ENCODE measurements at regions not wholly inside any gene's neighbourhood (a gene's known extent, or its start where the extent isn't known, plus 50 kb on each side); places are given as distances from the start of the nearest gene placed in this dataset.

DNA sequence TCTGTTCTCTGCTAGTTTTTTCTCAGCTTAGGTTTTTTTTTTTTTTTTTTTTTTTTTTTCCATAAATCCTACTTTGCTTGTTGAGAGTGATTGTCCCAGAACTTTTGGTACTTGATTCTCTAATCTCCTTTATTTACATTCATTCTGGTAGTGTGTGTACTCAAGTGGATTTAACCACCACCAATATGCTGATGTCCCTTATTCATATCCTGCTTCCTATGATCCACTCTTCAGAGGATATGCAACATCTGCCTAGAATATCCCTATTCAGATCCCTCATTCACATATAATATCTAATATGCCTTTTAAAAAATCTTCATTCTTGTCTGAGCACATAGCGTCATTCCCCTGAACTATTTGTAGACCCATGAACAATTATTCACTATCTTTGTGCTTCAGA lies 342.9 kb downstream of the VGLL3 start:
- WGBS = 84% methylated on average over 1 of the region's 1 CpG
- Histone ChIP-seq H3K9ac (ENCODE audit: low read depth in 1 of 2, low read length in 2 of 2) (no peak overlapping the region), H3K36me3 (ENCODE audit: control insufficient read depth in 4 of 4, insufficient read depth in 3 of 4, low read depth in 1 of 4, low read length in 3 of 4) (no peaks in the 10 kb centered on the region), H3K4me3 (ENCODE audit: low read depth in 1 of 3, low read length in 3 of 3) (no peak overlapping the region), H3K27ac (ENCODE audit: low read depth in 1 of 2, low read length in 2 of 2) (no peak overlapping the region), H3K27me3 (ENCODE audit: control insufficient read depth in 4 of 4, insufficient read depth in 4 of 4, low read length in 3 of 4) (no peaks in the 10 kb centered on the region), H3K4me1 (ENCODE audit: control insufficient read depth in 4 of 4, insufficient read depth in 4 of 4, low read length in 3 of 4) (no peaks in the 10 kb centered on the region), H3K9me3 (ENCODE audit: control insufficient read depth in 4 of 4, low read length in 3 of 4) (no peaks in the 10 kb centered on the region)
- no peak for TF ChIP-seq RXRA (IDR thresholded peaks at IDR 0.05)
- no peak for TF ChIP-seq RAD21 (IDR thresholded peaks at IDR 0.05)
- TF ChIP-seq, protein P1, sequence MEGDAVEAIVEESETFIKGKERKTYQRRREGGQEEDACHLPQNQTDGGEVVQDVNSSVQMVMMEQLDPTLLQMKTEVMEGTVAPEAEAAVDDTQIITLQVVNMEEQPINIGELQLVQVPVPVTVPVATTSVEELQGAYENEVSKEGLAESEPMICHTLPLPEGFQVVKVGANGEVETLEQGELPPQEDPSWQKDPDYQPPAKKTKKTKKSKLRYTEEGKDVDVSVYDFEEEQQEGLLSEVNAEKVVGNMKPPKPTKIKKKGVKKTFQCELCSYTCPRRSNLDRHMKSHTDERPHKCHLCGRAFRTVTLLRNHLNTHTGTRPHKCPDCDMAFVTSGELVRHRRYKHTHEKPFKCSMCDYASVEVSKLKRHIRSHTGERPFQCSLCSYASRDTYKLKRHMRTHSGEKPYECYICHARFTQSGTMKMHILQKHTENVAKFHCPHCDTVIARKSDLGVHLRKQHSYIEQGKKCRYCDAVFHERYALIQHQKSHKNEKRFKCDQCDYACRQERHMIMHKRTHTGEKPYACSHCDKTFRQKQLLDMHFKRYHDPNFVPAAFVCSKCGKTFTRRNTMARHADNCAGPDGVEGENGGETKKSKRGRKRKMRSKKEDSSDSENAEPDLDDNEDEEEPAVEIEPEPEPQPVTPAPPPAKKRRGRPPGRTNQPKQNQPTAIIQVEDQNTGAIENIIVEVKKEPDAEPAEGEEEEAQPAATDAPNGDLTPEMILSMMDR (IDR thresholded peaks at IDR 0.05; ENCODE audit: low read depth, low read length, missing input control) = no peak
- no peak for TF ChIP-seq EGR1 (IDR thresholded peaks at IDR 0.05; ENCODE audit: low read depth in 2 of 2)
- no peak for TF ChIP-seq HNF4G (IDR thresholded peaks at IDR 0.05)
- no peak for TF ChIP-seq SP1 (IDR thresholded peaks at IDR 0.05)
- TF ChIP-seq FOXA2 (IDR thresholded peaks at IDR 0.05) = no peak
- TF ChIP-seq MAX (IDR thresholded peaks at IDR 0.05) = no peak
- TF ChIP-seq, protein P2, sequence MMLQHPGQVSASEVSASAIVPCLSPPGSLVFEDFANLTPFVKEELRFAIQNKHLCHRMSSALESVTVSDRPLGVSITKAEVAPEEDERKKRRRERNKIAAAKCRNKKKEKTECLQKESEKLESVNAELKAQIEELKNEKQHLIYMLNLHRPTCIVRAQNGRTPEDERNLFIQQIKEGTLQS (IDR thresholded peaks at IDR 0.05) = no peak
- TF ChIP-seq NR2F2 (IDR thresholded peaks at IDR 0.05) = no peak
- no peak for TF ChIP-seq ZBTB33 (IDR thresholded peaks at IDR 0.05)
- no peak for TF ChIP-seq YY1 (IDR thresholded peaks at IDR 0.05)
- no peak for TF ChIP-seq FOXA1 (IDR thresholded peaks at IDR 0.05)
- TF ChIP-seq TAF1 (conservative IDR thresholded peaks at IDR 0.05) = no peak
- no peak for DNase-seq (ENCODE audit: low spot score)

- 89% methylated on average over 2 of the region's 2 CpGs for WGBS
- no peak overlapping the region for H3K27ac ChIP-seq (ENCODE audit: low read depth in 1 of 2, low read length in 2 of 2)
- H3K36me3 ChIP-seq (ENCODE audit: control insufficient read depth in 4 of 4, insufficient read depth in 3 of 4, low read depth in 1 of 4, low read length in 3 of 4) = no peaks in the 10 kb centered on the region
- no peaks in the 10 kb centered on the region for H3K27me3 ChIP-seq (ENCODE audit: control insufficient read depth in 4 of 4, insufficient read depth in 4 of 4, low read length in 3 of 4)
- DNase-seq (ENCODE audit: low spot score) = no peak
- no peak overlapping the region for H3K4me3 ChIP-seq (ENCODE audit: low read depth in 1 of 3, low read length in 3 of 3)
- TF ChIP-seq SP1 (IDR thresholded peaks at IDR 0.05) (no peak), RAD21 (IDR thresholded peaks at IDR 0.05) (no peak), NR2F2 (IDR thresholded peaks at IDR 0.05) (no peak), GABPA (IDR thresholded peaks at IDR 0.05 in 1 of 2, conservative IDR thresholded peaks at IDR 0.05 in 1 of 2) (no peak), MAX (IDR thresholded peaks at IDR 0.05) (no peak)
- H3K4me1 ChIP-seq (ENCODE audit: control insufficient read depth in 4 of 4, insufficient read depth in 4 of 4, low read length in 3 of 4) = no peaks in the 10 kb centered on the region
- no peak overlapping the region for H3K9ac ChIP-seq (ENCODE audit: low read depth in 1 of 2, low read length in 2 of 2)
- H3K9me3 ChIP-seq (ENCODE audit: control insufficient read depth in 4 of 4, low read length in 3 of 4) = no peaks in the 10 kb centered on the region
These were observed 345.2 kb downstream of the VGLL3 start for GRCh38 chr3:86645756-86646155.

DNA sequence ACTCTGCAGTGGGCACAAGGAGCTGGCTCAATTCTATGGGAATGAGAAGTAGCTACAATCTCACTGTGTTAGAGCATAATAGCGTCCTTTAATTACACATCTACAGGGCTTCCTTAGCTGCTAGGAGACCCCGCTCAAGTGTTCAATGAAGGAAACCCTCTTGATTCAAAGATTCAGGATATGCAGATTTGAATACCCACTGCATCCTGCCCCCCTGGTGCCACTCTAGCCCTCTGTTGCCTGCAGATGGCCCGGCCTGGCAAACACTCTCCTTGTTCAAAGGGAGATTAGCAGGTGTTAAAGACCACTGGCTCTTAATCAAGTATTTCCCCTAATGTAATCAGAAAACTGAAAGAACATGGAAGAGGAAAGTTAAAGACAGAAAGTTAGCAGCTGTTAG lies 356.6 kb downstream of the VGLL3 start:
- Histone ChIP-seq H3K4me1 (ENCODE audit: control insufficient read depth in 4 of 4, insufficient read depth in 4 of 4, low read length in 3 of 4) (no peaks in the 10 kb centered on the region), H3K36me3 (ENCODE audit: control insufficient read depth in 4 of 4, insufficient read depth in 3 of 4, low read depth in 1 of 4, low read length in 3 of 4) (no peaks in the 10 kb centered on the region), H3K27me3 (ENCODE audit: control insufficient read depth in 4 of 4, insufficient read depth in 4 of 4, low read length in 3 of 4) (no peaks in the 10 kb centered on the region), H3K27ac (ENCODE audit: low read depth in 1 of 2, low read length in 2 of 2) (no peak overlapping the region), H3K4me3 (ENCODE audit: low read depth in 1 of 3, low read length in 3 of 3) (no peak overlapping the region), H3K9me3 (ENCODE audit: control insufficient read depth in 4 of 4, low read length in 3 of 4) (no peaks in the 10 kb centered on the region), H3K9ac (ENCODE audit: low read depth in 1 of 2, low read length in 2 of 2) (no peak overlapping the region)
- 62% methylated on average over 3 of the region's 3 CpGs for WGBS
- TF ChIP-seq FOXA1 (IDR thresholded peaks at IDR 0.05) (no peak), EGR1 (IDR thresholded peaks at IDR 0.05; ENCODE audit: low read depth in 2 of 2) (no peak), SP1 (IDR thresholded peaks at IDR 0.05) (no peak)
- TF ChIP-seq, protein P1 (IDR thresholded peaks at IDR 0.05; ENCODE audit: low read depth, low read length, missing input control) = no peak
- no peak for DNase-seq (ENCODE audit: low spot score)
